ENCODE measurements at regions not wholly inside any gene's neighbourhood (a gene's known extent, or its start where the extent isn't known, plus 50 kb on each side); places are given as distances from the start of the nearest gene placed in this dataset. TPM values are rescaled to one million over a fixed set of nuclear protein-coding genes. Genes with fewer than 3 reads are reported as not detected.
"Not testable (repeated sequence)": the region's sequence is repeated elsewhere in the genome, so short reads cannot be mapped to it uniquely, and the experiment has no call there.

- no peaks in the 10 kb centered on the region for H3K4me1 ChIP-seq (ENCODE audit: control insufficient read depth, insufficient read depth, low read length)
- H3K4me3 ChIP-seq (ENCODE audit: low read length) = no peak overlapping the region
- H3K36me3 ChIP-seq (ENCODE audit: insufficient read depth, low read length) = no peaks in the 10 kb centered on the region
- H3K9me3 ChIP-seq (replicated peaks; ENCODE audit: low read length) = no peaks in the 10 kb centered on the region
- H3K4me2 ChIP-seq (ENCODE audit: low read length) = no peak overlapping the region
- H3K27me3 ChIP-seq (ENCODE audit: control insufficient read depth, insufficient read depth, low read length) = peaks cover 24% of the 10 kb centered on the region
- H3K9ac ChIP-seq (ENCODE audit: low read depth, low read length) = no peak overlapping the region
Observed at GRCh38 chr10:28478646-28479045, 54.3 kb upstream of the WAC start.

- Histone ChIP-seq H3K9me3 (replicated peaks; ENCODE audit: low read length) (no peaks in the 10 kb centered on the region), H3K4me2 (ENCODE audit: low read length) (no peak overlapping the region)
Observed at GRCh38 chr10:28479425-28479865, 53.5 kb upstream of the WAC start.

GRCh38 chr10:28479927-28480627 is 52.8 kb upstream of the WAC start:
- Histone ChIP-seq H3K27me3 (ENCODE audit: control insufficient read depth, insufficient read depth, low read length) (peaks cover 21% of the 10 kb centered on the region), H3K4me2 (ENCODE audit: low read length) (no peak overlapping the region), H3K4me3 (ENCODE audit: low read length) (no peak overlapping the region), H3K9me3 (replicated peaks; ENCODE audit: low read length) (no peaks in the 10 kb centered on the region), H3K9ac (ENCODE audit: low read depth, low read length) (no peak overlapping the region), H3K36me3 (ENCODE audit: insufficient read depth, low read length) (no peaks in the 10 kb centered on the region), H3K4me1 (ENCODE audit: control insufficient read depth, insufficient read depth, low read length) (no peaks in the 10 kb centered on the region)

More at GRCh38 chr10:28479425-28479865, 53.5 kb upstream of the WAC start:
- H3K4me1 ChIP-seq (ENCODE audit: control insufficient read depth, insufficient read depth, low read length) = no peaks in the 10 kb centered on the region
- H3K27me3 ChIP-seq (ENCODE audit: control insufficient read depth, insufficient read depth, low read length) = peaks cover 21% of the 10 kb centered on the region
- no peak overlapping the region for H3K9ac ChIP-seq (ENCODE audit: low read depth, low read length)
- H3K36me3 ChIP-seq (ENCODE audit: insufficient read depth, low read length) = no peaks in the 10 kb centered on the region
- no peak overlapping the region for H3K4me3 ChIP-seq (ENCODE audit: low read length)

GRCh38 chr10:28480628-28480965 is 52.3 kb upstream of the WAC start:
- Histone ChIP-seq H3K9ac (ENCODE audit: low read depth, low read length) (no peak overlapping the region), H3K9me3 (replicated peaks; ENCODE audit: low read length) (no peaks in the 10 kb centered on the region), H3K4me3 (ENCODE audit: low read length) (no peak overlapping the region), H3K36me3 (ENCODE audit: insufficient read depth, low read length) (no peaks in the 10 kb centered on the region), H3K4me1 (ENCODE audit: control insufficient read depth, insufficient read depth, low read length) (no peaks in the 10 kb centered on the region), H3K4me2 (ENCODE audit: low read length) (no peak overlapping the region), H3K27me3 (ENCODE audit: control insufficient read depth, insufficient read depth, low read length) (peaks cover 21% of the 10 kb centered on the region)

- not testable (repeated sequence) for H3K4me1 ChIP-seq (ENCODE audit: control insufficient read depth, insufficient read depth, low read length); H3K4me3 ChIP-seq (ENCODE audit: low read length); H3K4me2 ChIP-seq (ENCODE audit: low read length); H3K36me3 ChIP-seq (ENCODE audit: insufficient read depth, low read length); H3K9me3 ChIP-seq (replicated peaks; ENCODE audit: low read length); H3K9ac ChIP-seq (ENCODE audit: low read depth, low read length)
- peaks cover 17% of the 10 kb centered on the region for H3K27me3 ChIP-seq (ENCODE audit: control insufficient read depth, insufficient read depth, low read length)
Observed at GRCh38 chr10:28481346-28481745, 51.6 kb upstream of the WAC start.

GRCh38 chr10:28481968-28482367 is 51.0 kb upstream of the WAC start:
- Histone ChIP-seq H3K4me3 (ENCODE audit: low read length) (no peak overlapping the region), H3K9ac (ENCODE audit: low read depth, low read length) (no peak overlapping the region), H3K36me3 (ENCODE audit: insufficient read depth, low read length) (no peaks in the 10 kb centered on the region), H3K27me3 (ENCODE audit: control insufficient read depth, insufficient read depth, low read length) (peaks cover 16% of the 10 kb centered on the region), H3K4me2 (ENCODE audit: low read length) (no peak overlapping the region), H3K4me1 (ENCODE audit: control insufficient read depth, insufficient read depth, low read length) (no peaks in the 10 kb centered on the region), H3K9me3 (replicated peaks; ENCODE audit: low read length) (no peaks in the 10 kb centered on the region)

Small RNA genes lying in the stretch of these regions (small RNA-seq; reads per million reads assigned to genes)
- not detected for gene RF00012
